Endodermal cell (in vitro differentiated cells): ENCODE measurements at regions not wholly inside any gene's neighbourhood (a gene's known extent, or its start where the extent isn't known, plus 50 kb on each side); places are given as distances from the start of the nearest gene placed in this dataset.
A peak's percentile ranks its signal among the peaks of the same experiment; 100 is the strongest.

ENCODE experiments used
- DNase-seq: peaks from one replicate; pipeline ENCODE4 v3.0.0-alpha.2; 2017
- H3K27ac ChIP-seq: 2 replicates; pipeline ENCODE4 v1.5.1; 2013; ENCODE audit warnings: mild to moderate bottlenecking, low read depth, low read length, moderate library complexity
- H3K27me3 ChIP-seq: 2 replicates; pipeline ENCODE4 v1.6.1; 2013; ENCODE audit warnings: mild to moderate bottlenecking, low read length, moderate library complexity; ENCODE audit not compliant: insufficient read depth, control insufficient read depth, poor library complexity, severe bottlenecking
- H3K36me3 ChIP-seq: 2 replicates; pipeline ENCODE4 v1.7.0; 2013; ENCODE audit warnings: mild to moderate bottlenecking, low read length, moderate library complexity; ENCODE audit not compliant: control insufficient read depth, insufficient read depth
- H3K4me1 ChIP-seq: one replicate; pipeline ENCODE4 v1.7.0; 2013; ENCODE audit warnings: low read length; ENCODE audit not compliant: control insufficient read depth, insufficient read depth
- H3K4me3 ChIP-seq: 2 replicates; pipeline ENCODE4 v1.5.1; 2013; ENCODE audit warnings: mild to moderate bottlenecking, low read length, moderate library complexity
- H3K9ac ChIP-seq: 2 replicates; pipeline ENCODE4 v1.6.1; 2013; ENCODE audit warnings: mild to moderate bottlenecking, low read length, moderate library complexity; ENCODE audit not compliant: poor library complexity, severe bottlenecking; ENCODE audit errors: extremely low read depth
- H3K9me3 ChIP-seq: 2 replicates; pipeline ENCODE4 v1.6.1; 2013; ENCODE audit warnings: mild to moderate bottlenecking, low read length, moderate library complexity; ENCODE audit not compliant: control insufficient read depth
- H3K27ac Mint-ChIP-seq: 2 replicates; pipeline ENCODE4 v1.8.0; 2020; ENCODE audit warnings: mixed read lengths
- H3K27me3 Mint-ChIP-seq: 2 replicates; pipeline ENCODE4 v1.8.0; 2021; ENCODE audit warnings: mild to moderate bottlenecking, mixed read lengths; ENCODE audit not compliant: insufficient read depth
- H3K36me3 Mint-ChIP-seq: 2 replicates; pipeline ENCODE4 v1.8.0; 2020; ENCODE audit warnings: low read depth, mixed read lengths
- H3K4me1 Mint-ChIP-seq: 2 replicates; pipeline ENCODE4 v1.8.0; 2020; ENCODE audit warnings: mixed read lengths
- H3K4me3 Mint-ChIP-seq: 2 replicates; pipeline ENCODE4 v1.8.0; 2020; ENCODE audit warnings: mild to moderate bottlenecking, moderate library complexity, mixed read lengths
- H3K9me3 Mint-ChIP-seq: 2 replicates; pipeline ENCODE4 v1.8.0; 2020; ENCODE audit warnings: mild to moderate bottlenecking, mixed read lengths
- WGBS, 2 experiments: methylation state at CpG; one replicate each; pipeline versions ENCODE4 v1.1.5 to v1.1.7; 2013; ENCODE audit warnings: missing lambda C conversion rate in 2 of 2, mixed read lengths in 1 of 2; ENCODE audit not compliant: insufficient coverage in 1 of 2, insufficient read length in 1 of 2; 5-methylcytosine and 5-hydroxymethylcytosine counted together
- TF ChIP-seq, protein P1 (sequence below): fragments of 200-600 bp; sonication (generic); conservative IDR thresholded peaks from 2 replicates; pipeline ENCODE4 v1.5.0; 2021; ENCODE audit warnings: antibody characterized with exemption, mild to moderate bottlenecking

DNA sequence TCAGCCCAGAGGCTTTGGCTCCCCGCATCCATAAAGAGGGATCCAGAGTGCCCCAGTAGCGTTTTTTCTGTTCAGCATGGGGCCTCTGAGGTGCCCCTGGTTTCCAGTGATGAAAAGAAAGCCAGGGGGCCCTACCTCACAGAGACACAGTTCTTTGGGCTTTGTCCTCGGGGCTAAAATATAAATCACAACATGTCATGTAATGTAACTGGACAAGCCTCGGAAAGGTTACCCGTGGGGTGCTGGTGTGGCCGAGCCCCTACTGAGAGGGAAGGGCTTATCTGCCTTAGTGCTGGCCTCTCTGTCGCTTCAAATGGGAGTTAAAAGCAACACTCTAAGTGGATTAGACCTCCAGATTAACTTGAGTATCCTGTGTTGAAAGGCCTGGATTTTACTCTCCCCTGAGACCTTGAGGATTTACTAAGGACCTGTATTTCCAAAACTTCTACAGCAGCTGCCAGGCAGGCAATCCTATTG, 251.6 kb upstream of the APCDD1 start:
- Histone ChIP-seq H3K27ac (peak overlapping the region; percentile 21), H3K9me3 (no peaks in the 10 kb centered on the region), H3K4me3 (no peak overlapping the region), H3K4me1 (peaks cover 6% of the 10 kb centered on the region), H3K9ac (no peak overlapping the region), H3K36me3 (no peaks in the 10 kb centered on the region), H3K27me3 (peaks cover 48% of the 10 kb centered on the region)
- H3K4me3 Mint-ChIP-seq, result no peak overlapping the region
- TF ChIP-seq, protein P1, sequence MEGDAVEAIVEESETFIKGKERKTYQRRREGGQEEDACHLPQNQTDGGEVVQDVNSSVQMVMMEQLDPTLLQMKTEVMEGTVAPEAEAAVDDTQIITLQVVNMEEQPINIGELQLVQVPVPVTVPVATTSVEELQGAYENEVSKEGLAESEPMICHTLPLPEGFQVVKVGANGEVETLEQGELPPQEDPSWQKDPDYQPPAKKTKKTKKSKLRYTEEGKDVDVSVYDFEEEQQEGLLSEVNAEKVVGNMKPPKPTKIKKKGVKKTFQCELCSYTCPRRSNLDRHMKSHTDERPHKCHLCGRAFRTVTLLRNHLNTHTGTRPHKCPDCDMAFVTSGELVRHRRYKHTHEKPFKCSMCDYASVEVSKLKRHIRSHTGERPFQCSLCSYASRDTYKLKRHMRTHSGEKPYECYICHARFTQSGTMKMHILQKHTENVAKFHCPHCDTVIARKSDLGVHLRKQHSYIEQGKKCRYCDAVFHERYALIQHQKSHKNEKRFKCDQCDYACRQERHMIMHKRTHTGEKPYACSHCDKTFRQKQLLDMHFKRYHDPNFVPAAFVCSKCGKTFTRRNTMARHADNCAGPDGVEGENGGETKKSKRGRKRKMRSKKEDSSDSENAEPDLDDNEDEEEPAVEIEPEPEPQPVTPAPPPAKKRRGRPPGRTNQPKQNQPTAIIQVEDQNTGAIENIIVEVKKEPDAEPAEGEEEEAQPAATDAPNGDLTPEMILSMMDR, result no peak
- H3K9me3 Mint-ChIP-seq, result no peaks in the 10 kb centered on the region
- 23 to 30% methylated on average over 6 to 7 of the region's 7 CpGs for WGBS, 2 experiments
- H3K27me3 Mint-ChIP-seq, result peaks cover 55% of the 10 kb centered on the region
- no peak overlapping the region for H3K27ac Mint-ChIP-seq
- peak; percentile 56 for DNase-seq
- H3K4me1 Mint-ChIP-seq, result peaks cover 31% of the 10 kb centered on the region
- no peaks in the 10 kb centered on the region for H3K36me3 Mint-ChIP-seq

- Mint-ChIP-seq H3K4me3 (no peak overlapping the region), H3K36me3 (no peaks in the 10 kb centered on the region), H3K27ac (no peak overlapping the region), H3K9me3 (no peaks in the 10 kb centered on the region), H3K4me1 (peaks cover 31% of the 10 kb centered on the region), H3K27me3 (peaks cover 53% of the 10 kb centered on the region)
- 90 to 94% methylated on average over 5 to 9 of the region's 9 CpGs for WGBS, 2 experiments
- no peak for DNase-seq
- Histone ChIP-seq H3K27me3 (peaks cover 47% of the 10 kb centered on the region), H3K4me1 (peaks cover 6% of the 10 kb centered on the region), H3K9me3 (no peaks in the 10 kb centered on the region), H3K36me3 (no peaks in the 10 kb centered on the region), H3K4me3 (no peak overlapping the region), H3K9ac (no peak overlapping the region), H3K27ac (no peak overlapping the region)
- TF ChIP-seq, protein P1, result no peak
Observed at GRCh38 chr18:10205151-10205550, 249.3 kb upstream of the APCDD1 start.

- WGBS, 2 experiments, result 50 to 60% methylated on average over 2 to 3 of the region's 3 CpGs
- DNase-seq, result no peak
- TF ChIP-seq, protein P1, result no peak
- H3K4me3 Mint-ChIP-seq, result no peak overlapping the region
- Histone ChIP-seq H3K36me3 (no peaks in the 10 kb centered on the region), H3K27me3 (peaks cover 22% of the 10 kb centered on the region), H3K27ac (no peak overlapping the region), H3K9ac (no peak overlapping the region), H3K4me1 (peaks cover 3% of the 10 kb centered on the region), H3K4me3 (no peak overlapping the region), H3K9me3 (no peaks in the 10 kb centered on the region)
- no peaks in the 10 kb centered on the region for H3K36me3 Mint-ChIP-seq
- no peaks in the 10 kb centered on the region for H3K9me3 Mint-ChIP-seq
- peaks cover 19% of the 10 kb centered on the region for H3K4me1 Mint-ChIP-seq
- H3K27me3 Mint-ChIP-seq, result peaks cover 30% of the 10 kb centered on the region
- no peak overlapping the region for H3K27ac Mint-ChIP-seq
Observed at GRCh38 chr18:10207682-10208345, 246.6 kb upstream of the APCDD1 start.
